ENCODE measurements at regions not wholly inside any gene's neighbourhood (a gene's known extent, or its start where the extent isn't known, plus 50 kb on each side); places are given as distances from the start of the nearest gene placed in this dataset.
A peak's percentile ranks its signal among the peaks of the same experiment; 100 is the strongest.
"Not testable (repeated sequence)": the region's sequence is repeated elsewhere in the genome, so short reads cannot be mapped to it uniquely, and the experiment has no call there.

DNA sequence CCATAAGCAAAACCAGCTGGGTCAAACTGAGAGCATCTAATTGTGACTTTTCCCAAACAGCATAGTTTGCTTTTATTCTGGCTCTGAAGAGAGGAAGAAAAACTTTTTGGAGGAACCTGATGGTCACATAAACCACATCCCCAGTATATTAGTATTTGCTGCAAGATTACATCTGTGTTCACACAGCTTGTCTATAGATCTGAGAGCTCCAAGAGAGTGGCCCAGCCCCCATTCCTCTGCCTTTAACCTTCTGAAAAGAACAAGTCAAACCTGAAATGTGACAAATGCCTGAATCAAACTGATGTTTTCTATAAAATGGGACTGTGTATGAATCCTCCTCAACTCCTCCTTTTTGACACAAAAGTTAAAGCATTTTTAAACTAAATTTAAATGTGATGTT lies 435.2 kb downstream of the ZNF479 start:
- H3K36me3 ChIP-seq (ENCODE audit: insufficient read depth, insufficient read length, low read length); H3K4me3 ChIP-seq (ENCODE audit: insufficient read length, low read depth); H3K9me3 ChIP-seq (ENCODE audit: insufficient read depth, low read length); H3K27me3 ChIP-seq (ENCODE audit: insufficient read depth, insufficient read length); DNase-seq (ENCODE audit: low read depth, low spot score); H3K4me1 ChIP-seq (ENCODE audit: insufficient read depth, insufficient read length); H3K9ac ChIP-seq (ENCODE audit: insufficient read length, low read depth): not testable (repeated sequence)

DNA sequence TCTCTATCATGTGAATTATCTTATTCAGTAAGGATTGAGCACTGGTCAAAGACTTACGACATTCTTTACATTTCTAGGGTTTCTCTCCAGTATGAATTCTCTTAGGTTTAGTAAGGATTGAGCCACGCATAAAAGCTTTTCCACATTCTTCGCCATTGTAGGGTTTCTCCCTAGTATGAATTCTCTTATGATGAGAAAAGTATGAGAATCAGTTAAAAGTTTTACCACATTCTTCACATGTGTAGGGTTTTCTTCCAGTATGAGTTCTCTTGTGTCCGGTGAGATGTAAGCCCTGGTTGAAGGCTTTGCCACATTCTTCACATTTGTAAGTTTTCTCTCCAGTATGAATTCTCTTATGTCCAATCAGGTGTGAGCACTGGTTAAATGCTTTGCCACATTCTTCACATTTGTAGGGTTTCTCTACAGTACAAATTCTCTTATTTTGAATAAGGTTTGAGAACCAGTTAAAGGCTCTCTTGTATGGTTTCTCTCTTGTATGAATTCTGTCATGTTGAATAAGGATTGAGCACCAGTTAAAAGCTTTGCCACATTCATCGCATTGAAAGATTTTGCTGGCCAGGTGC lies 445.9 kb downstream of the ZNF479 start:
- no peak overlapping the region for H3K9ac ChIP-seq (ENCODE audit: insufficient read length, low read depth)
- H3K4me3 ChIP-seq (ENCODE audit: insufficient read length, low read depth), result no peak overlapping the region
- peaks cover 63% of the 10 kb centered on the region for H3K9me3 ChIP-seq (ENCODE audit: insufficient read depth, low read length)
- no peaks in the 10 kb centered on the region for H3K27me3 ChIP-seq (ENCODE audit: insufficient read depth, insufficient read length)
- no peaks in the 10 kb centered on the region for H3K36me3 ChIP-seq (ENCODE audit: insufficient read depth, insufficient read length, low read length)
- no peak for TF ChIP-seq YY1 (IDR thresholded peaks at IDR 0.05; ENCODE audit: insufficient read depth, insufficient read length)
- TF ChIP-seq ZNF274 (IDR thresholded peaks at IDR 0.05; ENCODE audit: low read depth, low read length), result peak; percentile 78
- no peaks in the 10 kb centered on the region for H3K4me1 ChIP-seq (ENCODE audit: insufficient read depth, insufficient read length)
- DNase-seq (ENCODE audit: low read depth, low spot score), result no peak

DNA sequence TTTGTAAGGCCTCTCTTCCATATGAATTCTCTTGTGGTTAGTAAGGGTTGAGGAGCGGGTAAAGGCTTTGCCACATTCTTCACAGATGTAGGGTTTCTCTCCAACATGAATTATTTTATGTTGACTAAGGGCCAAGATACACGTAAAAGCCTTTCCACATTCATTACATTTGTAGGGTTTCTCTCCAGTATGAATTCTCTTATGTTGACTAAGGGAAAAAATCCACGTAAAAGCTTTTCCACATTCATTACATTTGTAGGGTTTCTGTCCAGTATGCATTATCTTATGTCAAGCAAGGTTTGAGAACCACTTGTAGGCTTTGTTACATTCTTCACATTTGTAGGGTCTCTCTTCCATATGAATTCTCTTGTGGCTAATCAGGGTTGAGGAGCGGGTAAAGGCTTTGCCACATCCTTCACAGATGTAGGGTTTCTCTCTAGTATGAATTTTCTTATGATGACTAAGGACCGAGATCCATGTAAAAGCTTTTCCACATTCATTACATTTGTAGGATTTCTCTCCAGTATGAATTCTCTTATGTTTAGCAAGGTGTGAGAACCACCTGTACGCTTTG lies 493.0 kb downstream of the ZNF479 start:
- H3K9ac ChIP-seq (ENCODE audit: insufficient read length, low read depth), result no peak overlapping the region
- no peaks in the 10 kb centered on the region for H3K27me3 ChIP-seq (ENCODE audit: insufficient read depth, insufficient read length)
- no peak for DNase-seq (ENCODE audit: low read depth, low spot score)
- H3K4me3 ChIP-seq (ENCODE audit: insufficient read length, low read depth), result no peak overlapping the region
- H3K9me3 ChIP-seq (ENCODE audit: insufficient read depth, low read length), result peaks cover 64% of the 10 kb centered on the region
- H3K36me3 ChIP-seq (ENCODE audit: insufficient read depth, insufficient read length, low read length), result no peaks in the 10 kb centered on the region
- H3K4me1 ChIP-seq (ENCODE audit: insufficient read depth, insufficient read length), result no peaks in the 10 kb centered on the region
- TF ChIP-seq YY1 (IDR thresholded peaks at IDR 0.05; ENCODE audit: insufficient read depth, insufficient read length) (no peak), ZNF274 (IDR thresholded peaks at IDR 0.05; ENCODE audit: low read depth, low read length) (no peak; the same call in 1 of the 2 replicates), SUZ12 (IDR thresholded peaks at IDR 0.05; ENCODE audit: extremely low read depth, insufficient read depth, insufficient read length) (no peak)

DNA sequence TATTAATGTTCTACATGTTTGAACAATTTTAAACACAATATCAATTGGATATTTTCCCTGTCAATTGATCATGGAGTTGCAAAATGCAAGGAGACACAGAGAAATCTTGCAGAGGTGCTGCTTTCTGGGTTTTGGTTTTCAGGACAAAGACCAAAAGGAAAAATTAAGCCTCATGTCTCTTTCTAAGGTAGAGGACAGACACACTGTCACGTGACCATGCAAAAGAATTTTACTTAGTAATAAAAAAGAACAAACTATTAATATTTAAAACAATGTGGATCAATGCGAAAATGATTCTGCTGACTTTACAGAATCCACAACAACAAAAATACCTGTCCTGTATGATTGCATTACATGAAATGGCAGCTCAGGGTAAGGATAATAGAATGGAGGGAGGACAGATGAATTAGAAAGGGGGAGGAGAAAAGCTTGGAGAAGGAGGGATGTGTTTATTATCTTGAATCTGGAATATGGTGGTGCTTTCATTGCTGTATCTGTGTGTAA lies 493.7 kb upstream of the NUPR2 start:
- no peak overlapping the region for H3K9ac ChIP-seq (ENCODE audit: insufficient read length, low read depth)
- H3K4me1 ChIP-seq (ENCODE audit: insufficient read depth, insufficient read length), result no peaks in the 10 kb centered on the region
- TF ChIP-seq ZNF274 (IDR thresholded peaks at IDR 0.05; ENCODE audit: low read depth, low read length), result no peak
- TF ChIP-seq YY1 (IDR thresholded peaks at IDR 0.05; ENCODE audit: insufficient read depth, insufficient read length), result no peak
- no peak for TF ChIP-seq SUZ12 (IDR thresholded peaks at IDR 0.05; ENCODE audit: extremely low read depth, insufficient read depth, insufficient read length)
- no peak for DNase-seq (ENCODE audit: low read depth, low spot score)
- H3K4me3 ChIP-seq (ENCODE audit: insufficient read length, low read depth), result no peak overlapping the region
- H3K27me3 ChIP-seq (ENCODE audit: insufficient read depth, insufficient read length), result no peaks in the 10 kb centered on the region
- H3K36me3 ChIP-seq (ENCODE audit: insufficient read depth, insufficient read length, low read length), result no peaks in the 10 kb centered on the region
- no peaks in the 10 kb centered on the region for H3K9me3 ChIP-seq (ENCODE audit: insufficient read depth, low read length)

DNA sequence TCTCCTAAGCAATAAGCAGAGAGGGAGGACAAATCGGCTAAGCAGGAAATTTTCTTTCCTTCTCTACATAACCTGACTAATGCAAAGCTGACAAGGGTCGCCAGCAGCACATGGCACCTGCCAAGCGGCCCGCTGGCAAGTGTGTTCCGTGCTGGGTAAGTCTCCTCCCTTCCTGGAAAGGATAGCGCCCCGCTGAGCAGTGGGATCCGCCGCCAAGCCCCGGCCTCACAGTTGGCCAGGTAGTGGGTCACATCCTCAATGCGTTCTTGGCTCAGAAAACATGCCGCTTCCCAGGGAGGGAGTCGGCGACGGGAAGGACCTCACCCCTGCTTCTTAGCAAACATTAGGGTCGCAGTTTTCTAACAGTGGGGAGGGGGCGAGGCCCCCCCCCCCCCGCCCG lies 488.9 kb upstream of the NUPR2 start:
- no peak for TF ChIP-seq ZNF274 (IDR thresholded peaks at IDR 0.05; ENCODE audit: low read depth, low read length)
- TF ChIP-seq SUZ12 (IDR thresholded peaks at IDR 0.05; ENCODE audit: extremely low read depth, insufficient read depth, insufficient read length), result no peak
- no peaks in the 10 kb centered on the region for H3K36me3 ChIP-seq (ENCODE audit: insufficient read depth, insufficient read length, low read length)
- H3K4me3 ChIP-seq (ENCODE audit: insufficient read length, low read depth), result no peak overlapping the region
- DNase-seq (ENCODE audit: low read depth, low spot score), result no peak
- H3K4me1 ChIP-seq (ENCODE audit: insufficient read depth, insufficient read length), result no peaks in the 10 kb centered on the region
- H3K27me3 ChIP-seq (ENCODE audit: insufficient read depth, insufficient read length), result no peaks in the 10 kb centered on the region
- no peaks in the 10 kb centered on the region for H3K9me3 ChIP-seq (ENCODE audit: insufficient read depth, low read length)
- no peak overlapping the region for H3K9ac ChIP-seq (ENCODE audit: insufficient read length, low read depth)

DNA sequence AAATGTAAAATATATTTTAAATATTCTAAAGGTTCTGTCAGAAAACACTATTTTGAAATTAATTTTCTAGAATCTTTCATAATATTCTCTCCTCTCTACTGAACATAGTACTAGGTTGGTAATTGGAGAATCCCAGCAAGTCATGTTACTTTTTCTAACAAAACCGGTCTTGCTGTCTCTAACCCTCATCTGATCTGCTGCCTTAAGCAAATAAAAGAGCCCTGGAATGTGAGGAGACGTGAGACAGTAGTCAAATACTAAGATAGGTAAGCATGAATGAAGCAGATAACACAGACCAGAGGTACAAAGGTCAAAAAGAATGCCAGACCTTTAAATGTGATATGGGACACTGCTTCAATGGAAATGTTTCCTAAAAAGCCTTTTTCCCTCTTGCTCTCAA lies 462.4 kb upstream of the NUPR2 start:
- Histone ChIP-seq H3K9ac (ENCODE audit: insufficient read length, low read depth) (no peak overlapping the region), H3K36me3 (ENCODE audit: insufficient read depth, insufficient read length, low read length) (no peaks in the 10 kb centered on the region), H3K4me1 (ENCODE audit: insufficient read depth, insufficient read length) (no peaks in the 10 kb centered on the region), H3K4me3 (ENCODE audit: insufficient read length, low read depth) (no peak overlapping the region), H3K9me3 (ENCODE audit: insufficient read depth, low read length) (no peaks in the 10 kb centered on the region), H3K27me3 (ENCODE audit: insufficient read depth, insufficient read length) (no peaks in the 10 kb centered on the region)
- TF ChIP-seq YY1 (IDR thresholded peaks at IDR 0.05; ENCODE audit: insufficient read depth, insufficient read length) (no peak), ZNF274 (IDR thresholded peaks at IDR 0.05; ENCODE audit: low read depth, low read length) (no peak), SUZ12 (IDR thresholded peaks at IDR 0.05; ENCODE audit: extremely low read depth, insufficient read depth, insufficient read length) (no peak)
- DNase-seq (ENCODE audit: low read depth, low spot score), result no peak

DNA sequence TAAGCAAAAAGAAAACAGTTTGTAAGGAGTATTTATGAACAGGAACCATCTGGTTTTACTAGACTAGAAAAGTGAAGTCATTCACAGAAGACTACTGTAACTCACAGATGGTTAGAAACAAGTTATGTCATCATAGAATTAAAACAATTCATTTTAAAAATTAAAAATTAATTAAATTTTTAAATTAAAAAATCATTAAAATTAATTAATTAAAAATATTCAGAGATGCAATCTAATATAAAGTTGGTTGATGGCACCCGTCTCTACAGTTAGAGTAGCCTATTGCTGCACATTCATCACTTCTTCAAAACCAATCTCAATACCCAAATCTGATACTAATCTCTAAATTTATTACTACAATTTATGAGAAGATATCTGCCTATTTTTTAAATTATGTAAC lies 454.8 kb upstream of the NUPR2 start:
- no peak overlapping the region for H3K9ac ChIP-seq (ENCODE audit: insufficient read length, low read depth)
- no peak for TF ChIP-seq SUZ12 (IDR thresholded peaks at IDR 0.05; ENCODE audit: extremely low read depth, insufficient read depth, insufficient read length)
- no peak for TF ChIP-seq ZNF274 (IDR thresholded peaks at IDR 0.05; ENCODE audit: low read depth, low read length)
- no peaks in the 10 kb centered on the region for H3K9me3 ChIP-seq (ENCODE audit: insufficient read depth, low read length)
- H3K36me3 ChIP-seq (ENCODE audit: insufficient read depth, insufficient read length, low read length), result no peaks in the 10 kb centered on the region
- H3K4me1 ChIP-seq (ENCODE audit: insufficient read depth, insufficient read length), result no peaks in the 10 kb centered on the region
- no peaks in the 10 kb centered on the region for H3K27me3 ChIP-seq (ENCODE audit: insufficient read depth, insufficient read length)
- DNase-seq (ENCODE audit: low read depth, low spot score), result no peak
- H3K4me3 ChIP-seq (ENCODE audit: insufficient read length, low read depth), result no peak overlapping the region
